Right lobe of liver (tissue), 4 donors: ENCODE measurements at regions not wholly inside any gene's neighbourhood (a gene's known extent, or its start where the extent isn't known, plus 50 kb on each side); places are given as distances from the start of the nearest gene placed in this dataset.

ENCODE experiments used
- POLR2A ChIP-seq: fragments of 450-650 bp; IDR thresholded peaks from one replicate; pipeline ENCODE4 v1.6.1; 2017; ENCODE audit warnings: antibody characterized with exemption, mild to moderate bottlenecking
- TF ChIP-seq, protein P1 (sequence below), 4 donors: fragments of 200-600 bp in 3 of 4; fragments of 450-650 bp in 1 of 4; IDR thresholded peaks; one replicate each; pipeline versions ENCODE4 v1.5.1 to v1.8.0; 2016 to 2022; ENCODE audit warnings: antibody characterized with exemption in 4 of 4, mild to moderate bottlenecking in 2 of 4
- donor health status: DM: no; HTN: no; CAD: no.
- donor health status: DM: no; HTN: no; CAD: no.
- donor health status: DM: no; HTN: yes; CAD: no.

DNA sequence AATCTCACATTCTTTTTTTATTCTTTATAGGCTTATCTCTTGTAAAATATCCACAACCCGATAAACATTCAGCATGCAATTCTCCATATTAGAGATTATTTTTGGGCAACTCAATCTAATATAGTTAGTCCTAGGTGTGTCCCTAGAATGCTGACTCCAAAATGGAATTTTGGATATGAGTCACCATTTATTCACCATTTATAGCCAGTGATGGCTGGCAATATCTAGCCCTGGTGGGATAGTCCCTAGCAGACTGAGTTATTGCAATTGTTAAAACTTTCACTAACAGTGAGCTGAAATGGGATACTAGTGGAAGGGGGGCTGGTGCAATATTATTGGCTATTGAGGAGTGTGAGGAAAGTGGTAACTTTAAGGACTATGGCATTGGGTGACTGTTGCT is 401.6 kb downstream of the SLC4A3 start:
- no peak for TF ChIP-seq POLR2A
- TF ChIP-seq, protein P1, sequence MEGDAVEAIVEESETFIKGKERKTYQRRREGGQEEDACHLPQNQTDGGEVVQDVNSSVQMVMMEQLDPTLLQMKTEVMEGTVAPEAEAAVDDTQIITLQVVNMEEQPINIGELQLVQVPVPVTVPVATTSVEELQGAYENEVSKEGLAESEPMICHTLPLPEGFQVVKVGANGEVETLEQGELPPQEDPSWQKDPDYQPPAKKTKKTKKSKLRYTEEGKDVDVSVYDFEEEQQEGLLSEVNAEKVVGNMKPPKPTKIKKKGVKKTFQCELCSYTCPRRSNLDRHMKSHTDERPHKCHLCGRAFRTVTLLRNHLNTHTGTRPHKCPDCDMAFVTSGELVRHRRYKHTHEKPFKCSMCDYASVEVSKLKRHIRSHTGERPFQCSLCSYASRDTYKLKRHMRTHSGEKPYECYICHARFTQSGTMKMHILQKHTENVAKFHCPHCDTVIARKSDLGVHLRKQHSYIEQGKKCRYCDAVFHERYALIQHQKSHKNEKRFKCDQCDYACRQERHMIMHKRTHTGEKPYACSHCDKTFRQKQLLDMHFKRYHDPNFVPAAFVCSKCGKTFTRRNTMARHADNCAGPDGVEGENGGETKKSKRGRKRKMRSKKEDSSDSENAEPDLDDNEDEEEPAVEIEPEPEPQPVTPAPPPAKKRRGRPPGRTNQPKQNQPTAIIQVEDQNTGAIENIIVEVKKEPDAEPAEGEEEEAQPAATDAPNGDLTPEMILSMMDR (IDR thresholded peaks at IDR 0.05): no peak
